ENCODE measurements at regions not wholly inside any gene's neighbourhood (a gene's known extent, or its start where the extent isn't known, plus 50 kb on each side); places are given as distances from the start of the nearest gene placed in this dataset.
A peak's percentile ranks its signal among the peaks of the same experiment; 100 is the strongest.

GRCh38 chr1:8207202-8207601 is 110.7 kb upstream of the SLC45A1 start:
- intact Hi-C loops (cut with DNase I; ENCODE audit: low total_unique reads), result no loop called here
- no peaks in the 10 kb centered on the region for H3K9me3 ChIP-seq
- no peaks in the 10 kb centered on the region for H3K36me3 ChIP-seq
- peaks cover 0 to 39% (median 11%) of the 10 kb centered on the region in 6 donors for H3K4me1 ChIP-seq
- H3K4me3 ChIP-seq, result no peak overlapping the region
- no peak for DNase-seq
- peaks cover 0 to 29% (median 0%) of the 10 kb centered on the region in 7 donors for H3K27me3 ChIP-seq (replicated peaks in 1 of 7)
- 84 to 96% (median 90%) methylated on average over 8 of the region's 8 CpGs for WGBS, 5 donors
- no peak for TF ChIP-seq POLR2A (IDR thresholded peaks at IDR 0.05)
- H3K27ac ChIP-seq, result no peak overlapping the region

DNA sequence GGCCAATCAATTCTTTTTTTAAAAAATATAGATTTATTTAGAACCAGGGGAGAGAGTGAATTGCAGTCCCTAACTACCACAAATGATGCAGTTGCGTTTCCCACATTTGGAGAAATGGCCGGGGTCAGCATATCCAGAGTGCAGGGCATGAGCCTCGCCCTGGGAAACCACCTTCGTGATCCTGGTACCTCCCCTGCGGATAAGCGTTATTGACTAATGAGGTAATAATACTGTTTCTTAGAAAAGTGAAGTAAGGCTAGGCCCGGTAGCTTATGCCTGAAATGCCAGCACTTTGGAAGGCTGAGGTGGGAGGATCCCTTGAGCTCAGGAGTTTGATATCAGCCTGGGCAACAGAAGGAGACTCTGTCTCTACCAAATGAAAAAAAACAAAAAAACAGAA is 111.5 kb upstream of the SLC45A1 start:
- TF ChIP-seq POLR2AphosphoS5 (IDR thresholded peaks at IDR 0.05), result no peak
- TF ChIP-seq POLR2A (IDR thresholded peaks at IDR 0.05), result no peak
- no peaks in the 10 kb centered on the region for H3K36me3 ChIP-seq
- peaks cover 0 to 31% (median 4%) of the 10 kb centered on the region in 6 donors for H3K4me1 ChIP-seq
- H3K4me3 ChIP-seq, result no peak overlapping the region
- no peaks in the 10 kb centered on the region for H3K9me3 ChIP-seq
- no peak for DNase-seq
- peaks cover 0 to 21% (median 0%) of the 10 kb centered on the region in 7 donors for H3K27me3 ChIP-seq (replicated peaks in 1 of 7)
- intact Hi-C loops (cut with DNase I; ENCODE audit: low total_unique reads), result no loop called here
- WGBS, 5 donors, result 91 to 96% (median 95%) methylated on average over 7 of the region's 7 CpGs
- no peak overlapping the region for H3K27ac ChIP-seq

DNA sequence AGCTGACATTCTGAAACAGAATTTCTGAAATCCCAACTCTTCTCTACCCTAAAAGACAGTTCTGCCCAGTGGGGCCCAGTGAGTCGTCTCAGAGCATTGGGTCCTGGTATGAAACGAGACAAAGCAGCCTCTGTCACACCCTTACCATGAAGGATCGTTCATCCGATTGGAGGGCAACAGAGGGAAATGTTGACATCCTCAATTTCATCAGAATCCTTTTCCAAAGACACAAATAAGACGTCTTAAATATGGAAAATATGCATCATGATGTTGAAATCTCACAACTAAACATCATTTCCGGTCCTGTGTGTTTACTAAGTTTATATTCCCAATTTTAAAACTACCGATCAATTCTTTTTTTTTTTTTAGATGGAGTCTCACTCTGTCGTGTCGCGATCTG is 112.1 kb upstream of the SLC45A1 start:
- no peak for TF ChIP-seq POLR2AphosphoS5 (IDR thresholded peaks at IDR 0.05)
- no peak for TF ChIP-seq CTCF (IDR thresholded peaks at IDR 0.05 in 8 of 11, conservative IDR thresholded peaks at IDR 0.05 in 3 of 11)
- TF ChIP-seq POLR2A (IDR thresholded peaks at IDR 0.05), result no peak
- no peaks in the 10 kb centered on the region for H3K36me3 ChIP-seq
- peaks cover 0 to 15% (median 0%) of the 10 kb centered on the region in 7 donors for H3K27me3 ChIP-seq (replicated peaks in 1 of 7)
- H3K4me3 ChIP-seq, result no peak overlapping the region
- H3K27ac ChIP-seq, result no peak overlapping the region
- H3K4me1 ChIP-seq, result peaks cover 0 to 28% (median 4%) of the 10 kb centered on the region in 6 donors
- WGBS, 5 donors, result 75 to 91% (median 83%) methylated on average over 10 of the region's 10 CpGs
- DNase-seq, result no peak
- H3K9me3 ChIP-seq, result no peaks in the 10 kb centered on the region
- intact Hi-C loops (cut with DNase I; ENCODE audit: low total_unique reads), result no loop called here

GRCh38 chr1:8204826-8205225 is 113.1 kb upstream of the SLC45A1 start:
- peak overlapping the region in 3 of 8 donors; percentile 5 to 73 (median 38) for H3K27ac ChIP-seq
- 54 to 63% (median 63%) methylated on average over 2 of the region's 2 CpGs for WGBS, 5 donors

DNA sequence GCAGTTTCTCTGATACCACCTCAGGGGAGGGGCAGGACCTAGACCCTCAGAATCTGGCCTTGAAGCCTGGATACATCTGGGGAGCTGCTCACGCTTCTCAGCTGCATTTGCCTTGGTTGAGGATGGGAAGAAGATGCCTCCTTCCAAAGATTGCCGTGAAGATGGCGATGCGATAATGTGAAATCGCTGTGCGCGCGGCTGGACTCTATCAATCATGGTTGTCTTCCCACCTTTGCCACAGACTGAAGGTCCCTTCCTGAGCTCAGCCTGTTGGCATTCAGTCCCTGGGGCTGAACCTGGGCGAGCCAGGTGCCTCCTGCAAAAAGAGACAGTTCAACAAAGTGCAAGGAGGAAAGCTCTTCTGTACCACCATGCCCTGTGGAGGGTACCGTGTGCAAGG is 114.4 kb upstream of the SLC45A1 start:
- Histone ChIP-seq H3K4me3 (no peak overlapping the region), H3K4me1 (peaks cover 0 to 30% (median 5%) of the 10 kb centered on the region in 6 donors), H3K27me3 (replicated peaks in 1 of 7) (no peaks in the 10 kb centered on the region), H3K27ac (peak overlapping the region in 3 of 8 donors; percentile 68 to 77 (median 73)), H3K36me3 (no peaks in the 10 kb centered on the region), H3K9me3 (no peaks in the 10 kb centered on the region)
- TF ChIP-seq POLR2A (IDR thresholded peaks at IDR 0.05), result no peak
- TF ChIP-seq CTCF (IDR thresholded peaks at IDR 0.05 in 8 of 11, conservative IDR thresholded peaks at IDR 0.05 in 3 of 11), result no peak
- TF ChIP-seq POLR2AphosphoS5 (IDR thresholded peaks at IDR 0.05), result no peak
- intact Hi-C loops (cut with DNase I; ENCODE audit: low total_unique reads), result no loop called here
- WGBS, 5 donors, result 93 to 99% (median 96%) methylated on average over 10 of the region's 10 CpGs
- peak; percentile 31 for DNase-seq

More at GRCh38 chr1:8204826-8205225, 113.1 kb upstream of the SLC45A1 start:
- Histone ChIP-seq H3K4me1 (peaks cover 0 to 28% (median 4%) of the 10 kb centered on the region in 6 donors), H3K27me3 (replicated peaks in 1 of 7) (peaks cover 0 to 6% (median 0%) of the 10 kb centered on the region in 7 donors), H3K36me3 (no peaks in the 10 kb centered on the region), H3K4me3 (no peak overlapping the region), H3K9me3 (no peaks in the 10 kb centered on the region)
- no peak for TF ChIP-seq POLR2A (IDR thresholded peaks at IDR 0.05)
- no peak for TF ChIP-seq POLR2AphosphoS5 (IDR thresholded peaks at IDR 0.05)
- no peak for TF ChIP-seq CTCF (IDR thresholded peaks at IDR 0.05 in 8 of 11, conservative IDR thresholded peaks at IDR 0.05 in 3 of 11)
- no peak for DNase-seq
- intact Hi-C loops (cut with DNase I; ENCODE audit: low total_unique reads), result no loop called here

All from spleen (tissue), 11 donors.